ENCODE measurements at regions not wholly inside any gene's neighbourhood (a gene's known extent, or its start where the extent isn't known, plus 50 kb on each side); places are given as distances from the start of the nearest gene placed in this dataset.

DNA sequence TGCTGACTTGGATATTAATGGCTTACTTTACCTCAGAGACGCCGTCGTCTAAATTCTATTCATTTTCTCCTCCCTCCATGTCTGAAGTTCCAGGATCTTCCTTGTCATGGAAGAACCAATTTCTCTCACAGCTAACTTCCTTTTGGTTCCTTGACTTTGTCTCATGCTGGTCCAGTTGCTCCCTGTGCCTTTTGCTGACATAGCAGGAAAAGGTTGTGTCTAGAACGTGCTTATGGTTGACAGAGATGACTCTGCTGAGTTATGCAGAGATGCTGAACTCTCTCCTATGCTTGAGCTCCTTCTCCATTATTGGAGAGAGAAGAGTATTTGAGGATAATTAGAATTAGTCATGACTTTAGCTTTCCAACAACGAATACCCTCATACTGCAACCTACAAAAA, 1338.9 kb downstream of the MAT2B start:
- Histone ChIP-seq H2AFZ (ENCODE audit: low read depth, low read length) (no peak overlapping the region), H3K4me2 (ENCODE audit: insufficient read depth, low read length) (no peak overlapping the region), H3K27me3 (ENCODE audit: control insufficient read depth in 2 of 2, insufficient read depth in 2 of 2, low read length in 2 of 2) (no peaks in the 10 kb centered on the region), H4K20me1 (replicated peaks; ENCODE audit: control insufficient read depth, extremely low read depth, insufficient read depth, low read length) (no peaks in the 10 kb centered on the region), H3K36me3 (ENCODE audit: control insufficient read depth in 2 of 2, extremely low read depth in 1 of 2, insufficient read depth in 2 of 2, low read length in 2 of 2) (no peaks in the 10 kb centered on the region), H3K27ac (ENCODE audit: insufficient read depth, low read depth, low read length) (no peak overlapping the region), H3K4me1 (ENCODE audit: control insufficient read depth, extremely low read depth, insufficient read depth, low read length) (no peaks in the 10 kb centered on the region), H3K9ac (replicated peaks; ENCODE audit: extremely low read depth, insufficient read depth, low read length) (no peak overlapping the region), H3K9me1 (replicated peaks; ENCODE audit: control insufficient read depth, extremely low read depth, insufficient read depth, low read length) (no peaks in the 10 kb centered on the region), H3K79me2 (ENCODE audit: control insufficient read depth, insufficient read depth, low read length) (no peaks in the 10 kb centered on the region), H3K4me3 (replicated peaks in 1 of 3; ENCODE audit: insufficient read depth in 1 of 3, low read depth in 1 of 3, low read length in 3 of 3) (no peak overlapping the region), H3K9me3 (replicated peaks; ENCODE audit: control insufficient read depth, insufficient read depth, low read length) (peaks cover 5% of the 10 kb centered on the region)
- POLR2A ChIA-PET = no interaction called here
- FAIRE-seq (no peak), DNase-seq (ENCODE audit: low read depth, low spot score) (no peak)
- intact Hi-C loops (cut with micrococcal nuclease) (no loop called here), dilution Hi-C loops (cut with MboI; ENCODE audit: extremely low pct_ligation_motif_present, low sequenced_read_pairs) (no loop called here)
- CTCF ChIA-PET = no interaction called here
- BruUV-seq (replicated peaks) = no TSS peak
- TF ChIP-seq EZH2 (IDR thresholded peaks at IDR 0.05; ENCODE audit: borderline replicate concordance, low read depth, low read length, severe bottlenecking) = no peak
- TF ChIP-seq, protein P1, sequence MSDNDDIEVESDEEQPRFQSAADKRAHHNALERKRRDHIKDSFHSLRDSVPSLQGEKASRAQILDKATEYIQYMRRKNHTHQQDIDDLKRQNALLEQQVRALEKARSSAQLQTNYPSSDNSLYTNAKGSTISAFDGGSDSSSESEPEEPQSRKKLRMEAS (IDR thresholded peaks at IDR 0.05; ENCODE audit: insufficient read depth, insufficient read length) = no peak

- POLR2A ChIA-PET = no interaction called here
- CTCF ChIA-PET = no interaction called here
Observed at GRCh38 chr5:164860896-164861295, 1355.5 kb downstream of the MAT2B start.

More at GRCh38 chr5:164860896-164861295, 1355.5 kb downstream of the MAT2B start:
- H4K20me1 ChIP-seq (replicated peaks; ENCODE audit: control insufficient read depth, extremely low read depth, insufficient read depth, low read length) = no peaks in the 10 kb centered on the region
- BruUV-seq (replicated peaks) = no TSS peak
- H3K4me1 ChIP-seq (ENCODE audit: control insufficient read depth, extremely low read depth, insufficient read depth, low read length) = no peaks in the 10 kb centered on the region
- no peak overlapping the region for H3K4me3 ChIP-seq (replicated peaks in 1 of 3; ENCODE audit: insufficient read depth in 1 of 3, low read depth in 1 of 3, low read length in 3 of 3)
- no peak for FAIRE-seq
- no peak overlapping the region for H3K27ac ChIP-seq (ENCODE audit: insufficient read depth, low read depth, low read length)
- DNase-seq (ENCODE audit: low read depth, low spot score) = no peak
- no peaks in the 10 kb centered on the region for H3K36me3 ChIP-seq (ENCODE audit: control insufficient read depth in 2 of 2, extremely low read depth in 1 of 2, insufficient read depth in 2 of 2, low read length in 2 of 2)
- H3K27me3 ChIP-seq (ENCODE audit: control insufficient read depth in 2 of 2, insufficient read depth in 2 of 2, low read length in 2 of 2) = no peaks in the 10 kb centered on the region
- intact Hi-C loops (cut with micrococcal nuclease) = no loop called here
- TF ChIP-seq CTCF (IDR thresholded peaks at IDR 0.05; ENCODE audit: extremely low read depth in 1 of 2, insufficient read depth in 1 of 2, low read depth in 1 of 2, low read length in 2 of 2) (no peak), POLR2A (IDR thresholded peaks at IDR 0.05; ENCODE audit: low read depth, low read length) (no peak), FOS (IDR thresholded peaks at IDR 0.05; ENCODE audit: borderline replicate concordance, insufficient read depth, low read length) (no peak), MYC (IDR thresholded peaks at IDR 0.05; ENCODE audit: low read depth, low read length) (no peak), POLR2AphosphoS5 (IDR thresholded peaks at IDR 0.05; ENCODE audit: insufficient read depth, low read depth, low read length) (no peak), EZH2 (IDR thresholded peaks at IDR 0.05; ENCODE audit: borderline replicate concordance, low read depth, low read length, severe bottlenecking) (no peak), GATA2 (IDR thresholded peaks at IDR 0.05; ENCODE audit: insufficient read depth, insufficient read length, low read depth, low read length) (no peak), JUN (IDR thresholded peaks at IDR 0.05; ENCODE audit: borderline replicate concordance, insufficient read depth, insufficient read length, low read depth) (no peak)
- TF ChIP-seq, protein P1 (IDR thresholded peaks at IDR 0.05; ENCODE audit: insufficient read depth, insufficient read length) = no peak
- H3K9me3 ChIP-seq (replicated peaks; ENCODE audit: control insufficient read depth, insufficient read depth, low read length) = no peaks in the 10 kb centered on the region
- no peak overlapping the region for H3K9ac ChIP-seq (replicated peaks; ENCODE audit: extremely low read depth, insufficient read depth, low read length)
- no peaks in the 10 kb centered on the region for H3K9me1 ChIP-seq (replicated peaks; ENCODE audit: control insufficient read depth, extremely low read depth, insufficient read depth, low read length)
- H3K79me2 ChIP-seq (ENCODE audit: control insufficient read depth, insufficient read depth, low read length) = no peaks in the 10 kb centered on the region
- dilution Hi-C loops (cut with MboI; ENCODE audit: extremely low pct_ligation_motif_present, low sequenced_read_pairs) = no loop called here
- no peak overlapping the region for H3K4me2 ChIP-seq (ENCODE audit: insufficient read depth, low read length)
- H2AFZ ChIP-seq (ENCODE audit: low read depth, low read length) = no peak overlapping the region

All from endothelial cell of umbilical vein (primary cell).